ENCODE measurements at regions not wholly inside any gene's neighbourhood (a gene's known extent, or its start where the extent isn't known, plus 50 kb on each side); places are given as distances from the start of the nearest gene placed in this dataset.
"Not testable (repeated sequence)": the region's sequence is repeated elsewhere in the genome, so short reads cannot be mapped to it uniquely, and the experiment has no call there.

DNA sequence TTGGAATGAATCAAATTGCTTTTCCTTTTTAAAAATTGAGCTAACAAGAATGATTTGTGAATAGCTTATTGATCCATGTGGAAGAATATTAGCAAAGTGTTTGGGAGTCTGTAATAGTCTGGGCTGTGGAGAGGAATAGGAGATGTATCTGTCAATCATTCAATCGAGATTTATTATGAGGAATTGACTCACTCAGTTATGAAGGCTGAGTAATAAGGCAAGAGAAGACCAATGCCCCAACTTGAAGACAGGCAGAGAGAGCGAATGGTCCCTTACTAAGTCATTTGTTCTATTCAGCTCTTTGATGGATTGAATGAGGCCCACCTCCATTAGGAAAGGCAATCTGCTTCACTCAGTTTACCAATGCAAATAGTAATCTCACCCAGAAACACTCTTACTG is 403.0 kb downstream of the CD83 start:
- intact Hi-C loops (cut with DNase I), result no loop called here
- DNase-seq (ENCODE audit: low spot score), result no peak

DNA sequence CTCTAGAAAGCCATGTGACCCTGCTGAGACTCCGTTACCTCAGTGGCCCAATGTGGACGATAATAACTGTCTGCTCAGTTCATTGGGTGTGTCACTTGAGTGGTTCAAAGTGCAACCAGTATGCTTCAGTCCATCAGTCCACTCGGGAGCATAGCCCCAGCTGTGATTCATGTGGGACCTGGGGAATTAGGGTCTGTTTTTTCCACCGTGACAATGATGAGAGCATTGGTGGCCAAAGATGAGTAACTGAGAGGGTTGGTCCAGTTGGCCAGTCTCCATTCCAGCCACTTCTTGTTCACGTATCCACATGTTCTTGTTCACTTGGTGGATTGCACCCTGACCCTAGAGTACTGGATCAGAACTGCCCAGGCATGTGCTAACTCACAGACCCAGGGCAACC is 403.6 kb downstream of the CD83 start:
- no peak for DNase-seq (ENCODE audit: low spot score)
- intact Hi-C loops (cut with DNase I), result no loop called here

DNA sequence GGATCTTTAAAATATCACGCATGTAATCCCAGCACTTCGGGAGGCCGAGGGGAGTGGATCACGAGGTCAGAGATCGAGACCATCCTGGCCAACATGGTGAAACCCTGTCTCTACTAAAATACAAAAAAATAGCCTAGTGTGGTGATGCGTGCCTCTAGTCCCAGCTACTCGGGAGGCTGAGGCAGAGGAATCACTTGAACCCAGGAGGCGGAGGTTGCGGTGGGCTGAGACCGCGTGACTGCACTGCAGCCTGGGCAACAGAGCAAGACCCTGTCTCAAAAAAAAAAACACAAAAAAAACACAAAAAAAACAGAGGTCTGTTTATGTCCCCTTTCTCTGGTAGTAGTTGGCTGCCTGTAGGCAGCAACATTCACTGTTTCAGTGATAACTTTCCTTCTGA is 404.3 kb downstream of the CD83 start:
- intact Hi-C loops (cut with DNase I), result not testable (repeated sequence)

DNA sequence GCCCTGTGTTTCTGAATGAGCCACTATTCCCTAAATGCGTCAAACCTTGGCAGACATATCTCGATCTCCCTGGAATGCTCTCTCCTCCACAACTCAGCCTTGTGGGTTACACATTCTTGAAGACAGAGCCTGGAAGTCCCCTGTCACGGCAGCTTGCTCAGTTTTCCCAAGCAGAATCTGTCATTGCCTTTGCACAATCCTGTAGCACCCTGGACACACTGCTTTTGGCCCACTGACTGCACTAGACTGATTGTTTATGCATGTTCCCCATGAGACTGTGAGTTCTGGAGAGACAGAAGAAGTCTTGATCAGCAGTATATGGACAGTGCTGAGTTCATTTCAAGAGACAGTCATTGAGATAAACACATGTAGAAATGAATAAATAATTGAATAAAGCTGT is 406.7 kb downstream of the CD83 start:
- intact Hi-C loops (cut with DNase I), result no loop called here
- no peak for DNase-seq (ENCODE audit: low spot score)

More for the DNA sequence above, 404.3 kb downstream of the CD83 start:
- not testable (repeated sequence) for DNase-seq (ENCODE audit: low spot score)

DNA sequence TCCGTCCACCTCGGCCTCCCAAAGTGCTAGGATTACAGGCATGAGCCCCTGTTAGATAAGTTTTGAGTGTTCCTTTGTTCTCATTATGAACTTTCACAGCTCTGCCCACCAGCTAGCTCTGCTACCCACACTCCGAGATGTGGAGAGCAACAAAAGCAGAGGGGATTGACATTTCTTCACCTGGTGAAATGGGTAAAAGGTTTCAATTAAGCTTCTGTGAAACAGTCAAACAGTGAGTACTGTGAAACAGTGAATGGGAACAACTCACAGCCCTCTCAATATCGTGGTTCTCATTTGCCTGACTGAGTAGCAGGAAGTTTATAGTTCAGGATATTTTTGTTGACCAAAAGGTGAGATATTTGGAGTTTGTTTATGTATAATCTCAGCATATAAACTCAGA is 412.8 kb downstream of the CD83 start:
- no peak for DNase-seq (ENCODE audit: low spot score)
- intact Hi-C loops (cut with DNase I), result no loop called here

DNA sequence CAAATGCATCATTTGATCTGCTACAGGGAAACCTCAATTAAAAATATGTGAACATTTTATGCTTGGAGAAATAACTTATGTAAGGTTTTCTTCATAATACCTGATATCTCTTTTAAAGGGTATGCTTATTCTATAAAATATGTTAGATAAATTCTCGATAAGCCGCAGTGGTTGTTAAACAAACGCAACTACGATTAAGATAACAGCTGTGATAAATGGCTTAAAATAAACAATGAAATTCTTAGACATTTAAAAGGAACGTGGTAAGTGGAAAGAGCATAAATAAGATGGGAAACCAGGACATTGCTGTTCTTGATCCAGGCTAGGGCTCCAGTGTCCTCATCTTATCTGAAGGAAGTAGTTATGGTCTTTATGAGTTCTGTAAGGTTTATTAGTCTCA is 415.9 kb downstream of the CD83 start:
- DNase-seq (ENCODE audit: low spot score), result no peak
- intact Hi-C loops (cut with DNase I), result no loop called here

DNA sequence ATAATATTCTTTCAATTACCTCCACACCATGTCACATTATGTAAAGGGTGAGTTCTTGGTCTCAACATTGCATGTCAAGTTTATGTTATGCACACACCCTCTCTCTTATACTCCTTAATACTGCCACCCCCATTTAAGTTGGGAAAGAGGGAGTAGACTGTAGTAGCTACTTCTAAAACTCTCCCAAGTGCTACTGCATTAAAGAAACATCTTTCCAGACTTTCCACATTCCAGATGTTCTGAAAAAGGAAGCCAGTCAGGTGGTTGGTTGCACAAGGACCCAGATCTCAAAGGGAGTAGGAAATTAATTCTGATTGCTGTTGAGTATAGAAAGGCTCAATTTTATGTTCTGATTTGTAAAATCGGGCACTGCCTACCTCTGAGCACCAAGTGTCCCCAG is 419.5 kb downstream of the CD83 start:
- intact Hi-C loops (cut with DNase I), result no loop called here
- no peak for DNase-seq (ENCODE audit: low spot score)

DNA sequence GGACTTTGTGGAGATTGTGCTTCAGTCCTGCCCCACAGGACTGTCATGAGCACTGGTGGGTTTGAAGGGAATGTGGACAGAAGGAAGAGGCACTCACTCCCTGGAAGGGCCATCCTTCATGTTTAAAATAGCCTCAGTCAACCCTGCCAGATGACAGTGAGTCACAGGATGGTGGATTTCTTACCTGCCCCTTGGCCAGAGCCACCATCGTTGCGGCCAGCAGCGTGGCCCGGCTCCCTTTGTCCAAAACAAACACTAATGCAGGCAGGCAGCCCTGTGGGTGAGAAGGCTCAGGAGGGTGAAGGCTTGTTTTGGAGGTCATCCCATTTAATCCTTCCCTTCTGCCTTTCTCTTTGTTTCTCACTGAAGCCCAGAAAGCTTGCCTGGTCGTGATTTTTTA is 422.7 kb downstream of the CD83 start:
- no peak for DNase-seq (ENCODE audit: low spot score)

DNA sequence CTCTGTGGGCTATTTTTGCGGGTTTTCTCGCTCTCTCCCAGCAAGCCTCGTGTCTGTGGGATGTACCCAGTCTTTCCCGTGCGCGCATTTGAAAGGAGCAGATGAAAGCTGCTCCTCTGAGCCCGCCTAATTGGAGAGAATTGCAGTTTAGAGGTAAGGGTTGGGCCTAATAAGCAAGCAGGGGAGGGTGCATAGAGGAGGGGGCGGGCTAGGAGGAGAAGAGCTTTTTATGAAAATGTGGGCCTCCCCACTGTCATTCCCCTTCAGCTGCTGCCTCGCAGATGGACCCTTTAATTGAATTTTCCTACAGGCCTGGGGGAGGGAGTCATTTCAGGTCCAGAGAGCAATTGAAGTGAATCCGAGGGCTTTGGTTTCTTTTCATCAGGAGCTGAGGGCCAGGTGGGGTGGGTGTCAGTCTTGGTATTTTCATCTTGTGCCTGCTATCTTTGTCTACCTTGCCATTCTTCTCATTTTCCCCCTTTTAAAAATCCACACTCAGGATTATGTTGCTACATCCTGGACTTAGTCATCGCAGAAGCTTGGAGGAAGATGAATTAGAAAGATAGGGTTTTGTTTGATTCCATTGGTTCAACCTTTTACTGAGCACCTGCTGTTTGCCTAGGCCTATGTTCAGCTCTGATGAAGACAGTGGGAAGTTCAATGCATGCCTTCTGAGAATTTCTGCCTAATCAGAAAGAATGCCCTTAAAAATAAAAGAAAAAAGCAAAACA is 423.4 kb downstream of the CD83 start:
- no peak for DNase-seq (ENCODE audit: low spot score)
- intact Hi-C loops (cut with DNase I), result no loop called here

More for the DNA sequence above, 422.7 kb downstream of the CD83 start:
- intact Hi-C loops (cut with DNase I), result no loop called here

DNA sequence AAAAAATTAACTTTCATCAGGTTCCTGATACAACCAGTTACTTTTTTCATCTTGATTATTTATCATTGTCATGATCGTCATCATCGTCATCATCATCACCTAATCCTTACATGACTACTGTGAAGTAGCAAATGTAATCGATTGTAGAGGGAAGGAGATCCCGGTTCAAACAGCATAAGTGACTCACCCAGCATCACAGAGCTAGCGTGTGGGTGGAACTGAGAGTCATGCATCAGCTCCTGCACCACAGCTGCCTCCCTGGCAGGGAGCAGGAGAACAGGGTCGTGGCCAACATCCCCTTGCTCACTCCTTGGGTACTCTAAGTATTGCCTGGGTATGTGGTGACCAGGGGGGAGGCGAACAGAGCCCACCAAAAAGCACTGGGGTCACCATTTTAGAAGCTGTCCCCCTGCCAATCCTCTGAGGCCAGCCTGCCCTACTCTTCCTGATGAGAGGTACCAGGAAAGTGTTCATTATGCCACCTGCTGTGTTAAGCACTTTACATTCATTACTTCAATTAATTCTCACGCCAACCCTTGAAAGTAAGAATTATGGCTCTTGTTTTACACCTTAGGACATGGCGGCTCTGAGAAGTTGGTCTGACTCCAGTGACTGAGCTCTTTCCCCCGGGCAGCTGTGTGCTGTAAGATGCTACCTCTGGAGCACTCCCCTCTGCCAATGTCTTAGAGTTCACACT is 425.2 kb downstream of the CD83 start:
- intact Hi-C loops (cut with DNase I), result no loop called here
- DNase-seq (ENCODE audit: low spot score), result no peak

DNA sequence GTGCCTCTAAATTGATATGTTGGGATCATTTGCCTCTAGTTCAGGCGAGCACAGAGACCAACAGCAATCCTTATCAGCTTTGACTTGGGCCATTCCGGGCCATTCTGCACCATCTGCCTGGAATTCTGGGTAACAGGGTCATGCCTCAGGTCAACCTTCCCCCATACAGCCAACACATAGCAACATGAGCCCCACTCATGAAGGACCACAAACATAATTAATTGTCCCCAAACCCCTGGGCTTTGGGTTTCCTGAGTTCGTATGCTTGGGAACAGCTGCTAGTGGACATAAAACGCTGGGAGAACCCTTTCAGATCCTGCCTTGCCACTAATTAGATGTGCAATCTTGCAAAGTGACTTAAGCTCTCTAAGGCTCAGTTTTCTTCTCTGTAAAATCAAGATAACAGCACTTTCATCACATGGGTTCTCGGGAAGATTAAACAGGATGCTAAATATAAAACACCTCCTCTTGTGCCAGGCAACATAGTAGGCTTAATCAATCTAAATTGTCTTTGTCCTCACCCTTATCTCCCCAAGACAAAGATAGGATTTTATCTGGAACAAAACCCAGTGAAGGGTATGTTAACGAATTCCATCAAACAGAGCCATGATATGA is 426.5 kb downstream of the CD83 start:
- intact Hi-C loops (cut with DNase I), result no loop called here
- DNase-seq (ENCODE audit: low spot score), result no peak

DNA sequence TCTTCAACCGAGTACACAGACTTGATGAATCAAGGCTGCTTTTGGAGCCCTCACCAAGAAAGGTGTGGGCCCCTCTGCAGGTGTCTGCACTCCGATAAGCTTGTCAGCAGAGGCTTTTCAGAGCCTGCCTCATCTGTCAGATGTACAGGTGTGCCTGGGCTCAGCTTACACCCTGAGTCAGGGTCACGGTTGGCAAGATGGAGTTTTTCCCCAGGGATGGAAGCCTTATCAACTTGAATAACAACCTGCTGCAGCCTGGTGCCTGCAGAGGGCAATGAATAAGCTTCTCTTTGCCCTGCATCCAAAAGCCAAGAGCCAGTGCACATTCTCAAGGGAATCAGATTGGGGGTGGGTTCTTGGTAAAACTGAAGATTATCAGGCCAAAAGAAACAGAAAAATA is 427.1 kb downstream of the CD83 start:
- intact Hi-C loops (cut with DNase I), result no loop called here
- DNase-seq (ENCODE audit: low spot score), result no peak

DNA sequence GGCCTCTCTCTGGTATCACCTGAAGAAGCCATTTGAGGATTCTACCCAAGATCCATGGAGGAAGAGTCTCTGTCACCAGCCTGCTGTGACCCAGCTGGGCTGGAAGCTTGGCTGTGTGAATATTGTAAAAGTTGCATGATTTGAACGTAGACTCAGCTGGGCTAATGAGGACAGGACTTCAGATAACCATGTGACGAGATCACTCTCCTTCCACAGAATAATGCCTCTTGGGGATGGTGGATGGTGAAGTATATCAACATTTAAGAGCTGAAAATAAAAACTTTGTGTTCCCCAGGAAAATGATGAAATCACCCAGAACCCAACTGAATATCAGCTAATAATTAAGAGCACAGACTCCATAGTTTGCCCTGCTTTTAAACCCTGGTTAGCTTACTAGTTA is 427.9 kb downstream of the CD83 start:
- no peak for DNase-seq (ENCODE audit: low spot score)
- intact Hi-C loops (cut with DNase I), result no loop called here

DNA sequence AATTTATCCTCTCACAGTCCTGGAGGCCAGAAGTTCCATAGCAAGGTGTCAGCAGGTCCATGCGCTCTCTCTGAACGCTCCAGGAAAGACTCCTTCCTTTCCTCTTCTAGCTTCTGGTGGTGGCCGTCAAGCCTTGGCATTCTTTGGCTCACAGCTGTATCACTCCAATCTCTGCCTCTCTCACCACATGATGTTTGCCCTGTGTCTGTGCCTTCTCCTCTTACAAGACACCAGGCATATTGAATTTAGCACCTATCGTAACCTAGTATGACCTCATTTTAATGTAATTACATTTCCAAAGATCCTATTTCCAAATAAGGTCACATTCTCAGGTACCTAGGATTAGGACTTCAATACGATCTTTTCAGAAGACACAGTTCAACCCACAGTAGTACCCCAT is 428.5 kb downstream of the CD83 start:
- intact Hi-C loops (cut with DNase I), result no loop called here
- DNase-seq (ENCODE audit: low spot score), result no peak

DNA sequence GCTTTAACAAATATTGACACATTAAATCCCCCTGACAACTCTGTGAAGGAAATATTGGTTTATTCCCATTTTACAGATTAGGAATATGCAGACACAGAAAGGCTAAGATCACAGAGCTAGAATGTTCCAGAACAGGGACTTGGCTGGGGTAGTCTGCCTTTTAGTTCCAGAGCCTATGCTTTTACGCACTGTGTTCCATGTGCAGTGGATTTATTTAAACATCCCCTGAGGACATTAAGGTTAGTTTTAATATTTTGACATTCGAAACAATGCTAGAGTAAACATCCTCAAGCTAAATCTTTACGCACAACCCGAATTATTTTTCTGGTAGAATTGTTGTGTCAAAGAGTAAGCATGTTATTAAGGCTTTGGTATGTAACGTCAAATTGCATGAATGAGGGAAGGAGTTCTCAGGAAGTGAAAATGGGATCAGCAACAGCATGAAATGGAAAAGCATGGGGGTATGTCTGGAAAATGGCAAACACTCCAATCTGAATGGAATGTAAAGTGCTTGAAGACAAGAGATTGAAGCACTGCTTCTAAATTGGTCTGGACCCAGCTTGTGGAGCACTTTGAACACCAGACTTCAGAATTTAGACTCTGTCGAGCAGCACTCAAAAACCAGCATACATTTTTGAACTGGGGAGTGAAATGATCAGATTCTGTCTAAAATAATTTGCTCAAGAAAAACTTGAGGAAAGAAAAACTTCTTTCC is 429.9 kb downstream of the CD83 start:
- intact Hi-C loops (cut with DNase I), result no loop called here
- no peak for DNase-seq (ENCODE audit: low spot score)

DNA sequence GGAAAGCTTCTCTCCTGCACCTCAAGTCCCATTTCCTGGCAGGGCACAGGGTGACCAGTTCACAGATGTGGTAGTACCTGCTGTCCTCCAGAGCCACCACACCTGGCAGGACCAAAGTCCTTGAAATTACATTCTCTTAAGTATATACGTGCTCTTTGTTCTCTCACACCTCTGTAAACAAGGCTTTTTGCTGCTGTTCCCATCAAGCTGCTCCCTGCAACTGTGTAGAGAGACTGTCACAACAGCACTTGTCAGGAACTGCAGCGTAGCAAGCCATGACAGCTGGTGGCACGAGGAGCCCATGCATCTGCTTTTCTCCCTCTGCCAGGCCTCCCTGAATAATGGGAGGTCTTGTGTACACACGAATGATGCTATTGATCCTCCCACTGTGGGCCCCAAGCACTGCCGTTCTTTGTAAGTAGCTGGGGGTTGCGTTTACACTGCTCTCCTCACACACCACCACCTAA is 431.8 kb downstream of the CD83 start:
- no peak for DNase-seq (ENCODE audit: low spot score)
- intact Hi-C loops (cut with DNase I), result no loop called here

DNA sequence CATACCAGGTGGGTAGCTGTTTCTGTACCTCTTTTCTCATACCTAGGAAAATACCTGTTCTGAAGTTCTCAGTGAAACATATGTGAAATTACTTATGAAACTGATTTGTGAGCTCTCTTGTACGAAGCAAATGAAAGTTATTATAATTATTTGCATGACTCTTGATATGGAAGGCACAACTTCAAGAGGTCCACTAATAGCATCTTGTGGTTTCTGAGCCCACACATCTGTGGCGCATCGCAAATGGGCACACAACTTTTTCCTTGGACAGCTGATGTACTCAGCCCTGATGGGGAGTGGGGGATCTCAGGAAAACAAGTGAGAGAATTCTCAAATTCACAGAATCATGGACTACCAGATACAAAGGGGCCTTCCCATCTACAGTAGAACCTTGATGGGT is 432.3 kb downstream of the CD83 start:
- DNase-seq (ENCODE audit: low spot score), result no peak
- intact Hi-C loops (cut with DNase I), result no loop called here

DNA sequence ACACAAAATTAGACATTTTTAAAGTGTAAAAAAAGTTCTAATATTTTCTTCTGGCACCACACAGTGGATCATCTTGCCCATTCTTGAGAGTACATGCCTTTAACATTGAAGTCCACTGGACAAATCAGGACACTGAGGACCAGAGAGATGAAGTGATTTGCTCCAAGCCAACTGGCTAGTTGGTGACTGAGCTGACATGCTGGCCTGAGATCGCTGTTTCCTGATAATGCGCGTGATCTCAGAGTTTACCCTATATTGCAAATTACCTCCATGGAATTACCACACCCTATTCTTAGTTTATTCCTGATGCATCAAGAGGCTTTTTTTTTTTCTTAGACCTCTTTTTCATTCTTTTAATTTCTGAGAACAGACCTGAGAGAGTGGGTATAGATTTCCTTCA is 432.8 kb downstream of the CD83 start:
- intact Hi-C loops (cut with DNase I), result no loop called here
- DNase-seq (ENCODE audit: low spot score), result no peak

DNA sequence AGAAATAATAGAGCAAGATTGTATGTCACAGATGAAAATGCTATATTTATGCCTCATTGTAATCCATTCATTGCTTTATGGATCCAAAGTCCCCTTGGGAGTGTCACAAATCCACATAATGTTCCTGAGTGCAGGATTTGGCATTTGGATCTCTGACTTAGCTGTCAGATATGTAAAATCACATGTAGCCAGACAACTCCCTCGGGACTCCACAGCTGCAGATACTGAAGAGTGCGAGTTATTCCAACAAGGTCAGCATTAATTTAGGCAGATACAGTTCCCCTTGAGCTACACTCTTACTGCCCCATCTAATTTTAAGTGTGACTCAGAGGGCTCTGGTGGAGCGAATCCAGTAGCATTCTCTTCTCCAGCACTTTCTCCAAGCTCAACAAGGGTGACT is 433.2 kb downstream of the CD83 start:
- DNase-seq (ENCODE audit: low spot score), result no peak
- intact Hi-C loops (cut with DNase I), result no loop called here

DNA sequence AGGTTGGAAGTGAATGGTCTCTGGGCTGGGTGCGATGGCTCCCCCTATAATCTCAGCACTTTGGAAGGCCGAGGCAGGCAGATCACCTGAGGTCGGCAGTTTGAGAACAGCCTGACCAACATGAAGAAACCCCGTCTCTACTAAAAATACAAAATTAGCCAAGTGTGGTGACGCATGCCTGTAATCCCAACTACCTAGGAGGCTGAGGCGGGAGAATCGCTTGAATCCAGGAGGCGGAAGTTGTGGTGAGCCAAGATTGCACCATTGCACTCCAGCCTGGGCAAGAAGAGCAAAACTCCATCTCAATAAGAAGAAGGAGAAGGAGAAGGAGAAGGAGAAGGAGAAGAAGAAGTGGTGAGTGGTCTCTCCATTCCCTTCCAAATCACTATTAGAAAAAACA is 434.0 kb downstream of the CD83 start:
- intact Hi-C loops (cut with DNase I); DNase-seq (ENCODE audit: low spot score): not testable (repeated sequence)

All from cardiac septum (tissue), 1 donor.